GM12873 (cell line): ENCODE measurements at regions not wholly inside any gene's neighbourhood (a gene's known extent, or its start where the extent isn't known, plus 50 kb on each side); places are given as distances from the start of the nearest gene placed in this dataset.
A peak's percentile ranks its signal among the peaks of the same experiment; 100 is the strongest.

ENCODE experiments used
- CTCF ChIP-seq: IDR thresholded peaks from 2 replicates; pipeline ENCODE4 v1.5.1; 2012; ENCODE audit warnings: low read depth, mild to moderate bottlenecking, moderate library complexity, low read length, control low read depth; ENCODE audit not compliant: insufficient read depth; ENCODE audit errors: missing control alignments

- no peak for TF ChIP-seq CTCF
These were observed 50.7 kb upstream of the DIAPH3 start for GRCh38 chr13:60214213-60215055.

GRCh38 chr13:60220072-60220471 is 56.3 kb upstream of the DIAPH3 start:
- no peak for TF ChIP-seq CTCF

- no peak for TF ChIP-seq CTCF
These were observed 57.9 kb upstream of the DIAPH3 start for GRCh38 chr13:60221581-60221980.

- TF ChIP-seq CTCF: peak; percentile 16
These were observed 62.8 kb upstream of the DIAPH3 start for GRCh38 chr13:60226507-60226906.

- TF ChIP-seq CTCF: no peak
These were observed 63.4 kb upstream of the DIAPH3 start for GRCh38 chr13:60227158-60227557.

- TF ChIP-seq CTCF: no peak
These were observed 66.1 kb upstream of the DIAPH3 start for GRCh38 chr13:60229708-60230272.

- TF ChIP-seq CTCF: no peak
These were observed 66.9 kb upstream of the DIAPH3 start for GRCh38 chr13:60230593-60230992.
